Testis (tissue), 2 donors: ENCODE measurements at regions not wholly inside any gene's neighbourhood (a gene's known extent, or its start where the extent isn't known, plus 50 kb on each side); places are given as distances from the start of the nearest gene placed in this dataset.

Source experiments
- DNase-seq: peaks from one replicate; pipeline ENCODE4 v3.0.0-alpha.2; 2019
- H3K27ac ChIP-seq, 2 donors: fragments of 200-600 bp; sonication (generic); one replicate each; pipeline ENCODE4 v1.5.1; 2019
- H3K27me3 ChIP-seq: fragments of 200-600 bp; sonication (generic); one replicate; pipeline ENCODE4 v1.5.1; 2019
- H3K36me3 ChIP-seq: fragments of 200-600 bp; sonication (generic); one replicate; pipeline ENCODE4 v1.5.1; 2017; ENCODE audit warnings: low read depth; ENCODE audit errors: missing control alignments
- H3K4me1 ChIP-seq: fragments of 200-600 bp; sonication (generic); one replicate; pipeline ENCODE4 v1.5.1; 2019
- H3K4me3 ChIP-seq, 2 donors: fragments of 200-600 bp; sonication (generic); one replicate each; pipeline ENCODE4 v1.5.1; 2017 to 2019
- H3K9me3 ChIP-seq: fragments of 200-600 bp; sonication (generic); one replicate; pipeline ENCODE4 v1.5.1; 2017
- POLR2A ChIP-seq: fragments of 450-650 bp; IDR thresholded peaks from one replicate; pipeline ENCODE4 v1.6.1; 2017; ENCODE audit warnings: antibody characterized with exemption, mild to moderate bottlenecking, moderate library complexity
- WGBS, 2 donors: methylation state at CpG; one replicate each; pipeline ENCODE4 v1.1.5; 2018; 5-methylcytosine and 5-hydroxymethylcytosine counted together
- intact Hi-C: fragments of 100-400 bp; cut with DNase I; formaldehyde crosslinking; loops from one replicate; pipeline ENCODE4 v1.15.1; 2023; ENCODE audit warnings: low total_unique reads
- TF ChIP-seq, protein P1 (sequence below), 3 experiments: fragments of 450-650 bp in 2 of 3; fragments of 200-600 bp in 1 of 3; sonication (generic) in 1 of 3; IDR thresholded peaks; one replicate each; pipeline ENCODE4 v1.5.1; 2016 to 2019; ENCODE audit warnings: antibody characterized with exemption in 3 of 3, mild to moderate bottlenecking in 2 of 3, moderate library complexity in 1 of 3

DNA sequence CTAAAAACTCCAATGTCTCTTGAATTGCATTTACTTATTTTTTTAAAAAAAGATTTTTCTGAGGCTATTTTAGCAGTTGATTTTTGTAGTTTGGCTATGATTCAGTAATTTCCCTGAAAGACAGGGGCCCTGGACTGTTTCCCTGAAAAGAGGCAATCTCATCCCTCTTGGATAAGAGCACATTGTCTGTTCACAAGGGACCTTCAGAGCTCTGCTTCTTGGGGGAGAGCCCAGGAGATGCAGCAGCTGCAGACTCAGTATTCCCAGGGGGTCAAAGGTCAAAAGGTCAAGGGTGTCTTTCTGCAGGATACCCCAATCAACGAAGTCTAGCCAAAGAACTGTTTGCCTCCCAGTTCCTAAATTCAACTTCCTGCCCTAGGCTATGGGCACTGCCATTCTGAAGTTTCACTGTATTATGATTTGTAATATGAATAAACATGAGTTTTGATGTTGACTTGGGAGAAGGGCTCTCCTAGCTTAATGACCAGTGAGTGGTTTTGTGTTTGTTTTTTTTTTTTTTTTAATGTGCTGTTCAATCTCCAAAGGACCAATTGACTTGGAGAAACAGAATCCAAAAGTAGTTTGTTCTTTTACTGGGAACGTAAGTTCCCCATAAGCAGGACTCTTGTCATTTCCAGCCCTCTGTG lies 157.0 kb upstream of the SERPINE2 start:
- no peaks in the 10 kb centered on the region for H3K4me1 ChIP-seq
- no peak overlapping the region for H3K4me3 ChIP-seq
- no peaks in the 10 kb centered on the region for H3K9me3 ChIP-seq
- TF ChIP-seq, protein P1, sequence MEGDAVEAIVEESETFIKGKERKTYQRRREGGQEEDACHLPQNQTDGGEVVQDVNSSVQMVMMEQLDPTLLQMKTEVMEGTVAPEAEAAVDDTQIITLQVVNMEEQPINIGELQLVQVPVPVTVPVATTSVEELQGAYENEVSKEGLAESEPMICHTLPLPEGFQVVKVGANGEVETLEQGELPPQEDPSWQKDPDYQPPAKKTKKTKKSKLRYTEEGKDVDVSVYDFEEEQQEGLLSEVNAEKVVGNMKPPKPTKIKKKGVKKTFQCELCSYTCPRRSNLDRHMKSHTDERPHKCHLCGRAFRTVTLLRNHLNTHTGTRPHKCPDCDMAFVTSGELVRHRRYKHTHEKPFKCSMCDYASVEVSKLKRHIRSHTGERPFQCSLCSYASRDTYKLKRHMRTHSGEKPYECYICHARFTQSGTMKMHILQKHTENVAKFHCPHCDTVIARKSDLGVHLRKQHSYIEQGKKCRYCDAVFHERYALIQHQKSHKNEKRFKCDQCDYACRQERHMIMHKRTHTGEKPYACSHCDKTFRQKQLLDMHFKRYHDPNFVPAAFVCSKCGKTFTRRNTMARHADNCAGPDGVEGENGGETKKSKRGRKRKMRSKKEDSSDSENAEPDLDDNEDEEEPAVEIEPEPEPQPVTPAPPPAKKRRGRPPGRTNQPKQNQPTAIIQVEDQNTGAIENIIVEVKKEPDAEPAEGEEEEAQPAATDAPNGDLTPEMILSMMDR (IDR thresholded peaks at IDR 0.05), result no peak
- no peak for TF ChIP-seq POLR2A
- no peaks in the 10 kb centered on the region for H3K36me3 ChIP-seq
- no peaks in the 10 kb centered on the region for H3K27me3 ChIP-seq
- H3K27ac ChIP-seq, result no peak overlapping the region
- intact Hi-C loops, result no loop called here
- DNase-seq, result peak; percentile 80
- 24 to 45% methylated on average over 2 of the region's 2 CpGs for WGBS, 2 donors

GRCh38 chr2:224194161-224194560 lies 155.1 kb upstream of the SERPINE2 start:
- Histone ChIP-seq H3K27me3 (no peaks in the 10 kb centered on the region), H3K9me3 (no peaks in the 10 kb centered on the region), H3K27ac (no peak overlapping the region), H3K36me3 (no peaks in the 10 kb centered on the region), H3K4me3 (no peak overlapping the region), H3K4me1 (no peaks in the 10 kb centered on the region)
- 95 to 100% methylated on average over 1 of the region's 1 CpG for WGBS, 2 donors
- intact Hi-C loops, result no loop called here
- TF ChIP-seq POLR2A, result no peak
- TF ChIP-seq, protein P1 (IDR thresholded peaks at IDR 0.05), result no peak
- DNase-seq, result no peak

GRCh38 chr2:224191465-224191864 lies 152.4 kb upstream of the SERPINE2 start:
- Histone ChIP-seq H3K27me3 (no peaks in the 10 kb centered on the region), H3K4me1 (no peaks in the 10 kb centered on the region), H3K4me3 (no peak overlapping the region), H3K27ac (no peak overlapping the region), H3K9me3 (no peaks in the 10 kb centered on the region), H3K36me3 (no peaks in the 10 kb centered on the region)
- 85 to 88% methylated on average over 3 of the region's 3 CpGs for WGBS, 2 donors
- TF ChIP-seq, protein P1 (IDR thresholded peaks at IDR 0.05), result no peak
- no peak for TF ChIP-seq POLR2A
- intact Hi-C loops, result no loop called here
- DNase-seq, result no peak

DNA sequence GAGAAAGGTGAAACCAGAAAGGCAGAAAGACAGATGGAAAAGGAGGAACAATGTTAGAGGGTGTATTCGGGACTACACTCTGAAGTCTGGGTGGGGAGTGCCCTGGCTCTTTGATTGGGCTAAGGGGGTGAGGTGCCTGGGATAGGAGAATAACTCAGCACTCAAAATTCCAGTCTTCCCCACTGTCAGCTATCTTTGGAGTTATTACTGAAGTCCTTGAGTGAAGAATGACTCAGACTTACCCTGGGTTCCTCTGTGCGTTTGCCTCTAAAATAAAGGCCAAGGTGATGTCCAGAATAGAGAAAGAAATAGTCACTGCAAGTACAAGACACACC lies 151.8 kb upstream of the SERPINE2 start:
- Histone ChIP-seq H3K36me3 (no peaks in the 10 kb centered on the region), H3K9me3 (no peaks in the 10 kb centered on the region), H3K4me1 (no peaks in the 10 kb centered on the region), H3K27ac (peak overlapping the region in 1 of 2 donors; percentile 4), H3K27me3 (no peaks in the 10 kb centered on the region), H3K4me3 (no peak overlapping the region)
- TF ChIP-seq POLR2A, result no peak
- TF ChIP-seq, protein P1 (IDR thresholded peaks at IDR 0.05), result no peak
- 27 to 37% methylated on average over 2 of the region's 2 CpGs for WGBS, 2 donors
- intact Hi-C loops, result no loop called here
- no peak for DNase-seq

GRCh38 chr2:224190234-224190935 lies 151.3 kb upstream of the SERPINE2 start:
- intact Hi-C loops, result no loop called here
- Histone ChIP-seq H3K9me3 (no peaks in the 10 kb centered on the region), H3K27ac (peak overlapping the region in 1 of 2 donors; percentile 4), H3K27me3 (no peaks in the 10 kb centered on the region), H3K36me3 (no peaks in the 10 kb centered on the region), H3K4me1 (no peaks in the 10 kb centered on the region), H3K4me3 (no peak overlapping the region)
- DNase-seq, result no peak
- WGBS, 2 donors, result 39 to 45% methylated on average over 2 of the region's 2 CpGs
- no peak for TF ChIP-seq POLR2A
- TF ChIP-seq, protein P1 (IDR thresholded peaks at IDR 0.05), result no peak
